HepG2 (cell line): ENCODE measurements at regions not wholly inside any gene's neighbourhood (a gene's known extent, or its start where the extent isn't known, plus 50 kb on each side); places are given as distances from the start of the nearest gene placed in this dataset.

Source experiments
- ATAC-seq: fragments of 200-7000 bp; cut with Tn5 transposase; 3 replicates; pipeline ENCODE4 v1.9.1; 2020; ENCODE audit warnings: mild to moderate bottlenecking, moderate library complexity
- BruUV-seq: library from RNA; stranded (reverse); fragments of 400-500 nt; replicated peaks from 2 replicates; lab custom pipeline; 2021; lab: Mats Ljungman, UMichigan
- CTCF ChIA-PET: fragments of 300-600 bp; formaldehyde crosslinking; extraction: SDS; loops from one replicate; lab custom pipeline; 2021; ENCODE audit warnings: low total read pairs, inconsistent platforms, low intra/inter-chr PET ratio; lab: Yijun Ruan, JAX
- POLR2A ChIA-PET: fragments of 350-600 bp; sonication (Branson Sonifier 250); formaldehyde crosslinking; loops from one replicate; lab custom pipeline; 2020; ENCODE audit warnings: antibody characterized with exemption, inconsistent platforms; lab: Yijun Ruan, JAX
- DNase-seq: peaks from one replicate; pipeline ENCODE4 v3.0.0-alpha.2; 2015; ENCODE audit warnings: low spot score
- FAIRE-seq: peaks from 3 replicates; lab custom pipeline; 2011; peaks lifted over from hg19 to GRCh38; lab: Jason Lieb, UNC
- H2AFZ ChIP-seq: one replicate; pipeline ENCODE4 v1.6.1; 2011; ENCODE audit warnings: low read length, inconsistent platforms
- H3K27ac ChIP-seq: fragments of 300-600 bp; 3 replicates; pipeline ENCODE4 v1.8.0; 2011; ENCODE audit warnings: mixed run types, mild to moderate bottlenecking, mixed read lengths, low read length, inconsistent platforms; ENCODE audit not compliant: insufficient read depth; ENCODE audit errors: extremely low read length
- H3K27me3 ChIP-seq, 2 experiments: fragments of 200-600 bp in 1 of 2; 2 replicates in 1 of 2; 3 replicates in 1 of 2; pipeline versions ENCODE4 v1.6.0 to v1.8.0; 2011; ENCODE audit warnings: low read length in 2 of 2, mild to moderate bottlenecking in 2 of 2, moderate library complexity in 2 of 2, inconsistent platforms in 1 of 2; ENCODE audit not compliant: insufficient read depth in 2 of 2, control insufficient read depth in 1 of 2
- H3K36me3 ChIP-seq, 2 experiments: fragments of 200-600 bp in 1 of 2; replicated peaks in 1 of 2; 2 replicates in 1 of 2; 3 replicates in 1 of 2; pipeline versions ENCODE4 v1.5.1 to v1.8.0; 2011; ENCODE audit warnings: low read length in 2 of 2, inconsistent platforms in 1 of 2; ENCODE audit not compliant: insufficient read depth in 2 of 2, control insufficient read depth in 1 of 2
- H3K4me1 ChIP-seq: 2 replicates; pipeline ENCODE4 v1.5.1; 2012; ENCODE audit warnings: low read length, inconsistent platforms; ENCODE audit not compliant: insufficient read depth
- H3K4me2 ChIP-seq: 2 replicates; pipeline ENCODE4 v1.6.0; 2011; ENCODE audit warnings: low read depth, low read length, inconsistent platforms
- H3K4me3 ChIP-seq, 3 experiments: fragments of 200-600 bp in 1 of 3; sonication (generic), shearing (Covaris generic) in 1 of 3; replicated peaks in 1 of 3; 2 replicates each; pipeline ENCODE4 v1.5.1; 2011 to 2016; ENCODE audit warnings: low read length in 3 of 3, inconsistent platforms in 2 of 3, low read depth in 2 of 3, mild to moderate bottlenecking in 2 of 3, control low read depth in 1 of 3, mixed read lengths in 1 of 3; ENCODE audit not compliant: insufficient read depth in 1 of 3
- H3K79me2 ChIP-seq: one replicate; pipeline ENCODE4 v1.6.1; 2011; ENCODE audit warnings: low read length, inconsistent platforms; ENCODE audit not compliant: insufficient read depth
- H3K9ac ChIP-seq: 2 replicates; pipeline ENCODE4 v1.6.0; 2011; ENCODE audit warnings: mild to moderate bottlenecking, low read depth, low read length, inconsistent platforms; ENCODE audit not compliant: insufficient read depth
- H3K9me3 ChIP-seq: 2 replicates; pipeline ENCODE4 v1.5.1; 2012; ENCODE audit warnings: mild to moderate bottlenecking, low read length
- H4K20me1 ChIP-seq: 2 replicates; pipeline ENCODE4 v1.6.0; 2011; ENCODE audit warnings: inconsistent platforms, mild to moderate bottlenecking, low read length, moderate library complexity; ENCODE audit not compliant: insufficient read depth
- CSRNP1 ChIP-seq: sonication (generic); formaldehyde crosslinking; IDR thresholded peaks from 2 replicates; pipeline ENCODE4 v1.8.1; 2023; ENCODE audit warnings: mild to moderate bottlenecking, missing genetic modification reagents
- EZH2 ChIP-seq: conservative IDR thresholded peaks from 2 replicates; pipeline ENCODE4 v1.6.1; 2012; ENCODE audit warnings: mild to moderate bottlenecking, low read depth, low read length, moderate library complexity
- FOSL2 ChIP-seq: sonication (generic); formaldehyde crosslinking; IDR thresholded peaks from 2 replicates; pipeline ENCODE4 v1.4.0; 2020; ENCODE audit warnings: missing genetic modification reagents
- IRX3 ChIP-seq: sonication (generic); formaldehyde crosslinking; IDR thresholded peaks from 2 replicates; pipeline ENCODE4 v1.8.1; 2023; ENCODE audit warnings: mild to moderate bottlenecking, low read depth, missing genetic modification reagents, borderline replicate concordance
- MAZ ChIP-seq, 2 experiments: sonication (generic) in 1 of 2; formaldehyde crosslinking in 1 of 2; IDR thresholded peaks; 2 replicates each; pipeline versions ENCODE4 v1.5.0 to v1.6.1; 2012 to 2020; ENCODE audit warnings: low read depth in 2 of 2, mild to moderate bottlenecking in 2 of 2, borderline replicate concordance in 1 of 2, improper control_type of control experiment in 1 of 2, low read length in 1 of 2, missing genetic modification reagents in 1 of 2, moderate library complexity in 1 of 2
- MTA1 ChIP-seq: sonication (generic); formaldehyde crosslinking; IDR thresholded peaks from 2 replicates; pipeline ENCODE4 v1.4.0; 2020; ENCODE audit warnings: missing genetic modification reagents, mild to moderate bottlenecking, borderline replicate concordance
- POLR2G ChIP-seq: fragments of 200-400 bp; formaldehyde crosslinking; IDR thresholded peaks from 2 replicates; pipeline ENCODE4 v1.6.1; 2018; ENCODE audit warnings: mild to moderate bottlenecking, low read depth, low read length, moderate library complexity
- RBFOX2 ChIP-seq: fragments of 200-400 bp; formaldehyde crosslinking; IDR thresholded peaks from 2 replicates; pipeline ENCODE4 v1.6.1; 2017; ENCODE audit warnings: low read depth, mild to moderate bottlenecking, low read length
- RFXANK ChIP-seq: IDR thresholded peaks from 2 replicates; pipeline ENCODE4 v1.6.1; 2016
- RNF219 ChIP-seq: sonication (generic); formaldehyde crosslinking; IDR thresholded peaks from 2 replicates; pipeline ENCODE4 v1.5.0; 2020; ENCODE audit warnings: mild to moderate bottlenecking, missing genetic modification reagents
- ZNF251 ChIP-seq: sonication (generic); formaldehyde crosslinking; IDR thresholded peaks from 2 replicates; pipeline ENCODE4 v1.9.0; 2021; ENCODE audit warnings: mild to moderate bottlenecking, missing genetic modification reagents
- ZSCAN21 ChIP-seq: sonication (generic); formaldehyde crosslinking; IDR thresholded peaks from 2 replicates; pipeline ENCODE4 v1.8.0; 2022; ENCODE audit warnings: mild to moderate bottlenecking, missing genetic modification reagents, moderate library complexity, borderline replicate concordance
- WGBS: methylation state at CpG from one replicate; pipeline ENCODE4 v1.1.6; 2017; ENCODE audit warnings: low lambda C conversion rate; 5-methylcytosine and 5-hydroxymethylcytosine counted together
- in situ Hi-C: cut with HindIII; loops from 2 replicates; pipeline ENCODE4 v1.10.0; 2017; ENCODE audit warnings: low pct_unique_long_range_greater_than_20kb; ENCODE audit not compliant: extremely low pct_ligation_motif_present
- intact Hi-C: fragments of 100-400 bp; cut with micrococcal nuclease; formaldehyde crosslinking; loops from one replicate; pipeline ENCODE4 v1.10.0; 2022; ENCODE audit not compliant: unreplicated experiment
- TF ChIP-seq, protein P1 (sequence below): sonication (generic); formaldehyde crosslinking; IDR thresholded peaks from 2 replicates; pipeline ENCODE4 v1.8.0; 2022; ENCODE audit warnings: mild to moderate bottlenecking, missing genetic modification reagents, moderate library complexity

DNA sequence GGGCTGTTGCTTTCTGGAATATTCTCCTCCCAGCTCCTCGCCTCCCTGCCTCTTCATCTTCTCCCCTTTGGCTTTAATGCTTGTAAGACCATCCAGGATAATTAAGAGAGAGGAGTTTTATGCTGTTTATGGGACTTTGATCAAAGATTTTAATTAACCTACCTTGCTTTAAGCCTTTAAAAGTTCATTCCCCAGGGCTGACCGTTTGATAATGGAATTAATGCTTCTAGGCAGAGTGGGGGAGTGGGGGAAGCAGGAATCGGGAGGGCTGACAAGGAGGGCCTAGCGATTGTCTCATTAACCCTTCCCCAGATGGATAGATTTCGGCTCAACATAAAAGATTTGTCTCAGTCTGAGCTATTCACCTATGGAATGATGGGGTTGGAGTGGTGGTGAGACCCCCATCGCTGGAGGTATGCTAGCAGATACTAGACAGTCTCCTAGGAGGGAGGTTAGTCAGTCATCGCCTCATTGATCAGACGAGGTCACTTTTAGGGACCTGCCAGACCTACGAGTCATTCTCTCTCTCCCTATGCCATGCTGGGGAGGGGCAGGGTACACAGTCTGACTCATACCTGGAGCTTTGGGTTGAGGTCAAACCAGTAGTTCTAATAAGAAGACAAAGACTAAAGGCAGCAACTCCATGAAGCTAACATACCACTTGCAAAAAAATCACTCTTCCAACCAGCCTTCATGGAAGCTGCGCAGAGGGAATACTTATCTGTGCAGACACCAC, 236.6 kb upstream of the NLRP1 start:
- Histone ChIP-seq H4K20me1 (no peaks in the 10 kb centered on the region), H3K4me1 (peaks cover 7% of the 10 kb centered on the region; the same call in 1 of the 2 replicates), H3K9me3 (no peaks in the 10 kb centered on the region), H3K4me3 (no peak overlapping the region), H3K27ac (no peak overlapping the region), H3K4me2 (no peak overlapping the region), H3K79me2 (no peaks in the 10 kb centered on the region), H3K9ac (no peak overlapping the region), H3K27me3 (peaks cover 0 to 9% of the 10 kb centered on the region in 2 experiments; a peak in 2 of 5 replicates), H3K36me3 (no peaks in the 10 kb centered on the region), H2AFZ (no peak overlapping the region)
- in situ Hi-C loops, result no loop called here
- 36% methylated on average over 7 of the region's 10 CpGs for WGBS
- TF ChIP-seq FOSL2 (CRISPR knock-in tag) (peak; percentile 58; the same call in 1 of the 2 replicates), EZH2 (no peak)
- ATAC-seq (no peak; the same call in 2 of the 3 replicates), FAIRE-seq (no peak), DNase-seq (peak; percentile 26)
- POLR2A ChIA-PET, result no interaction called here
- CTCF ChIA-PET, result no interaction called here
- no TSS peak for BruUV-seq
- intact Hi-C loops, result no loop called here

- Histone ChIP-seq H3K9me3 (no peaks in the 10 kb centered on the region), H3K36me3 (no peaks in the 10 kb centered on the region), H3K79me2 (no peaks in the 10 kb centered on the region), H4K20me1 (no peaks in the 10 kb centered on the region), H3K4me2 (no peak overlapping the region), H3K9ac (no peak overlapping the region), H3K27ac (no peak overlapping the region), H2AFZ (no peak overlapping the region), H3K27me3 (peaks cover 0 to 9% of the 10 kb centered on the region in 2 experiments; a peak in 2 of 5 replicates), H3K4me3 (no peak overlapping the region), H3K4me1 (peaks cover 2% of the 10 kb centered on the region; the same call in 1 of the 2 replicates)
- no TSS peak for BruUV-seq
- in situ Hi-C loops, result no loop called here
- ChIA-PET POLR2A (no interaction called here), CTCF (no interaction called here)
- no peak for FAIRE-seq
- no peak for DNase-seq
- ATAC-seq, result no peak
- intact Hi-C loops, result no loop called here
- WGBS, result 34% methylated on average over 4 of the region's 4 CpGs
- no peak for TF ChIP-seq ZNF251 (CRISPR knock-in tag)
- no peak for TF ChIP-seq RFXANK
- no peak for TF ChIP-seq MAZ (IDR thresholded peaks at IDR 0.05; ENCODE audit: borderline replicate concordance, low read depth, low read length)
- no peak for TF ChIP-seq MAZ (CRISPR knock-in tag; IDR thresholded peaks at IDR 0.05; ENCODE audit: low read depth)
- TF ChIP-seq FOSL2 (CRISPR knock-in tag), result no peak
- TF ChIP-seq, protein P1, sequence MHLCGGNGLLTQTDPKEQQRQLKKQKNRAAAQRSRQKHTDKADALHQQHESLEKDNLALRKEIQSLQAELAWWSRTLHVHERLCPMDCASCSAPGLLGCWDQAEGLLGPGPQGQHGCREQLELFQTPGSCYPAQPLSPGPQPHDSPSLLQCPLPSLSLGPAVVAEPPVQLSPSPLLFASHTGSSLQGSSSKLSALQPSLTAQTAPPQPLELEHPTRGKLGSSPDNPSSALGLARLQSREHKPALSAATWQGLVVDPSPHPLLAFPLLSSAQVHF, result no peak
- no peak for TF ChIP-seq ZSCAN21 (CRISPR knock-in tag)
- TF ChIP-seq POLR2G, result no peak
- no peak for TF ChIP-seq CSRNP1 (CRISPR knock-in tag)
- TF ChIP-seq RBFOX2, result no peak
- TF ChIP-seq RNF219 (CRISPR knock-in tag), result no peak
- no peak for TF ChIP-seq MTA1
- TF ChIP-seq IRX3 (CRISPR knock-in tag), result no peak
Measured at GRCh38 chr17:5821803-5822202, 237.5 kb upstream of the NLRP1 start.
